MM.1S (cell line): ENCODE measurements at regions not wholly inside any gene's neighbourhood (a gene's known extent, or its start where the extent isn't known, plus 50 kb on each side); places are given as distances from the start of the nearest gene placed in this dataset.
A peak's percentile ranks its signal among the peaks of the same experiment; 100 is the strongest.

ENCODE experiments used
- DNase-seq: peaks from one replicate; pipeline ENCODE4 v3.0.0-alpha.2; 2015
- H2AFZ ChIP-seq: fragments of 300-600 bp; sonication (generic); 2 replicates; pipeline ENCODE4 v1.6.0; 2016; ENCODE audit warnings: antibody characterized with exemption, low read length
- H3F3A ChIP-seq: fragments of 300-600 bp; sonication (generic); 2 replicates; pipeline ENCODE4 v1.6.1; 2016; ENCODE audit warnings: mild to moderate bottlenecking, antibody characterized with exemption, low read length, moderate library complexity, mixed read lengths; ENCODE audit not compliant: insufficient read depth
- H3K27ac ChIP-seq: fragments of 300-600 bp; sonication (generic); 2 replicates; pipeline ENCODE4 v1.5.1; 2016; ENCODE audit warnings: mild to moderate bottlenecking, low read length
- H3K27me3 ChIP-seq: fragments of 300-600 bp; sonication (generic); replicated peaks from 2 replicates; pipeline ENCODE4 v1.6.0; 2016; ENCODE audit warnings: low read length; ENCODE audit not compliant: insufficient read depth
- H3K36me3 ChIP-seq: fragments of 300-600 bp; sonication (generic); replicated peaks from 2 replicates; pipeline ENCODE4 v1.6.1; 2016; ENCODE audit warnings: mild to moderate bottlenecking, low read length, mixed read lengths; ENCODE audit not compliant: insufficient read depth
- H3K4me1 ChIP-seq: fragments of 300-600 bp; sonication (generic); 2 replicates; pipeline ENCODE4 v1.6.1; 2016; ENCODE audit warnings: low read length, mixed read lengths
- H3K4me2 ChIP-seq: fragments of 300-600 bp; sonication (generic); 2 replicates; pipeline ENCODE4 v1.6.0; 2016; ENCODE audit warnings: low read depth, low read length
- H3K4me3 ChIP-seq: fragments of 300-600 bp; sonication (generic); 2 replicates; pipeline ENCODE4 v1.5.1; 2016; ENCODE audit warnings: low read length, mixed read lengths
- H3K79me2 ChIP-seq: fragments of 300-600 bp; sonication (generic); 2 replicates; pipeline ENCODE4 v1.6.1; 2016; ENCODE audit warnings: mixed run types, low read length, mixed read lengths
- H3K9ac ChIP-seq: fragments of 300-600 bp; sonication (generic); 2 replicates; pipeline ENCODE4 v1.6.1; 2016; ENCODE audit warnings: low read length, mixed read lengths
- H3K9me2 ChIP-seq: fragments of 300-600 bp; sonication (generic); replicated peaks from 2 replicates; pipeline ENCODE4 v1.6.1; 2016; ENCODE audit warnings: mild to moderate bottlenecking, low read length, mixed read lengths; ENCODE audit not compliant: insufficient read depth
- H3K9me3 ChIP-seq: fragments of 300-600 bp; sonication (generic); replicated peaks from 2 replicates; pipeline ENCODE4 v1.6.1; 2016; ENCODE audit warnings: mild to moderate bottlenecking, low read length, mixed read lengths; ENCODE audit not compliant: insufficient read depth
- H4K20me1 ChIP-seq: fragments of 300-600 bp; sonication (generic); 2 replicates; pipeline ENCODE4 v1.6.1; 2016; ENCODE audit warnings: mild to moderate bottlenecking, low read length, moderate library complexity, mixed read lengths; ENCODE audit not compliant: insufficient read depth
- EZH2 ChIP-seq: fragments of 300-600 bp; sonication (generic); optimal IDR thresholded peaks from 2 replicates; pipeline ENCODE3; 2017; ENCODE audit warnings: low read depth, mild to moderate bottlenecking, antibody characterized with exemption, low read length, mixed read lengths
- EZH2phosphoT487 ChIP-seq: fragments of 300-600 bp; sonication (generic); IDR thresholded peaks from 2 replicates; pipeline ENCODE4 v1.6.1; 2018; ENCODE audit warnings: antibody characterized with exemption, low read length
- TF ChIP-seq, protein P1 (sequence below): fragments of 300-600 bp; sonication (generic); IDR thresholded peaks from 2 replicates; pipeline ENCODE4 v1.5.1; 2016; ENCODE audit warnings: antibody characterized with exemption, low read length, mixed read lengths

GRCh38 chr14:47785058-47785457, 109.7 kb upstream of the MDGA2 start:
- Histone ChIP-seq H3K9ac (no peak overlapping the region), H3K36me3 (no peaks in the 10 kb centered on the region), H3K9me3 (no peaks in the 10 kb centered on the region), H3K4me1 (no peaks in the 10 kb centered on the region), H3F3A (no peaks in the 10 kb centered on the region), H3K27me3 (no peaks in the 10 kb centered on the region), H3K27ac (no peak overlapping the region), H2AFZ (no peak overlapping the region), H4K20me1 (no peaks in the 10 kb centered on the region), H3K79me2 (no peaks in the 10 kb centered on the region), H3K4me3 (no peak overlapping the region), H3K9me2 (no peaks in the 10 kb centered on the region), H3K4me2 (no peak overlapping the region)
- no peak for TF ChIP-seq EZH2phosphoT487
- TF ChIP-seq, protein P1, sequence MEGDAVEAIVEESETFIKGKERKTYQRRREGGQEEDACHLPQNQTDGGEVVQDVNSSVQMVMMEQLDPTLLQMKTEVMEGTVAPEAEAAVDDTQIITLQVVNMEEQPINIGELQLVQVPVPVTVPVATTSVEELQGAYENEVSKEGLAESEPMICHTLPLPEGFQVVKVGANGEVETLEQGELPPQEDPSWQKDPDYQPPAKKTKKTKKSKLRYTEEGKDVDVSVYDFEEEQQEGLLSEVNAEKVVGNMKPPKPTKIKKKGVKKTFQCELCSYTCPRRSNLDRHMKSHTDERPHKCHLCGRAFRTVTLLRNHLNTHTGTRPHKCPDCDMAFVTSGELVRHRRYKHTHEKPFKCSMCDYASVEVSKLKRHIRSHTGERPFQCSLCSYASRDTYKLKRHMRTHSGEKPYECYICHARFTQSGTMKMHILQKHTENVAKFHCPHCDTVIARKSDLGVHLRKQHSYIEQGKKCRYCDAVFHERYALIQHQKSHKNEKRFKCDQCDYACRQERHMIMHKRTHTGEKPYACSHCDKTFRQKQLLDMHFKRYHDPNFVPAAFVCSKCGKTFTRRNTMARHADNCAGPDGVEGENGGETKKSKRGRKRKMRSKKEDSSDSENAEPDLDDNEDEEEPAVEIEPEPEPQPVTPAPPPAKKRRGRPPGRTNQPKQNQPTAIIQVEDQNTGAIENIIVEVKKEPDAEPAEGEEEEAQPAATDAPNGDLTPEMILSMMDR = no peak
- TF ChIP-seq EZH2 = no peak
- no peak for DNase-seq

DNA sequence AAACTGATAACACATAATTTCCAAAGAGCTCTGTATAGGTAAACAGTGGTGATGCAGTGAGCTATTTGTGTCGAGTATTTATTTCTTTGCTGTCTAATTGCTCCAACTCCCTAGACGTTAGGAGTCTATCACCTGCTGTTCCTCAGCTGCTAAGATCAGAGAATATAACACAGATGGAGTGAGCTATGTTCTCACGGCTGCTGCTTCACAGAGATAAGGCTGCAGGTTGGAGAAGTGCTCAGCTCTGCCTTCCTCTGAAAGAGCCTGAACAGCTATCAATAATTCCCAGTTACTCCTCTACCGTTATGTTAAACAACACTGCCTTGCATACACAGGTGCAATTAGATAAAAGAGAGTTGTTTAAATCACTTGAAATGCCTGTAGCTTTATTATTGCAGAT, 103.2 kb upstream of the MDGA2 start:
- Histone ChIP-seq H4K20me1 (no peaks in the 10 kb centered on the region), H3K4me1 (no peaks in the 10 kb centered on the region), H3K9me2 (no peaks in the 10 kb centered on the region), H3K4me2 (no peak overlapping the region), H3K27ac (no peak overlapping the region), H3K27me3 (no peaks in the 10 kb centered on the region), H3K9ac (no peak overlapping the region), H3F3A (no peaks in the 10 kb centered on the region), H3K36me3 (no peaks in the 10 kb centered on the region), H3K79me2 (no peaks in the 10 kb centered on the region), H3K4me3 (no peak overlapping the region), H2AFZ (no peak overlapping the region), H3K9me3 (no peaks in the 10 kb centered on the region)
- DNase-seq = no peak
- TF ChIP-seq EZH2 (no peak), EZH2phosphoT487 (no peak)
- TF ChIP-seq, protein P1 = no peak

GRCh38 chr14:47772652-47773051, 97.2 kb upstream of the MDGA2 start:
- Histone ChIP-seq H3K4me1 (no peaks in the 10 kb centered on the region), H3K27ac (no peak overlapping the region), H3K9me2 (no peaks in the 10 kb centered on the region), H3F3A (no peaks in the 10 kb centered on the region), H3K9me3 (no peaks in the 10 kb centered on the region), H2AFZ (no peak overlapping the region), H3K36me3 (no peaks in the 10 kb centered on the region), H3K79me2 (no peaks in the 10 kb centered on the region), H3K9ac (no peak overlapping the region), H4K20me1 (no peaks in the 10 kb centered on the region), H3K4me2 (no peak overlapping the region), H3K27me3 (no peaks in the 10 kb centered on the region), H3K4me3 (no peak overlapping the region)
- no peak for TF ChIP-seq EZH2phosphoT487
- DNase-seq = no peak

DNA sequence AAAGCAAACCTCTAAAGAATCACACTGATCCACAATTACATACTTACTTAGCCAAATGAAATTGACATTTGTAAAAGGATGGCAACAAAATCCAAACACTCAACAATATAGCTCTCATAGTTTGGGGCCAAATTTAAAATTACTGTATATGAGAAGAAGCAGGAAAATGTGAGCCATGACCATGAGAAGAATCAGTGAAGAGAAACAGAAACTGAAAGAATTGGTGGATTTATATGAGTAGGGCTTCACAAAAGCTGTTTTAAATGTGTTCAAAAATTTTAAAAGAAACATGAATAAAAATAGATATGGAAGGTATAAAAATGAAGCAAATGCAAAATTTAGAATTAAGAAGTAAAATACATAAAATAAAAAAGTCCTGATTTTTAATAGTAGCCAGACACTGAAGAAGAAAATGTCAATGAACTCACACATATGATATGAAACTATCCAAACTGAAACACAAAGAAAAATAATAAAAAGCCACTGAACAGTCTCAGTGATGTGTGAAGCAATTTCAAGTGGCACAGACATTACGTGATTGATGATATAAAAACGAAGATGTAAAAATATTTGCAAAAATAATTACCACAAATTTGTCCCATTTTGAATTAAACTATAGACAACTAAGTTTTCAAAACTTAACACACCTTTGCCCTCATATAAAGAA, 87.9 kb upstream of the MDGA2 start:
- peak; percentile 27 for DNase-seq
- Histone ChIP-seq H3K27me3 (no peaks in the 10 kb centered on the region), H3K4me3 (no peak overlapping the region), H3K27ac (no peak overlapping the region), H2AFZ (no peak overlapping the region), H3K36me3 (no peaks in the 10 kb centered on the region), H3K9ac (no peak overlapping the region), H3K4me1 (0 out of 2 replicates have a peak, but pooled peaks cover 3% of the 10 kb centered on the region), H3K9me2 (no peaks in the 10 kb centered on the region), H3F3A (no peaks in the 10 kb centered on the region), H3K9me3 (no peaks in the 10 kb centered on the region), H4K20me1 (no peaks in the 10 kb centered on the region), H3K79me2 (no peaks in the 10 kb centered on the region), H3K4me2 (peak overlapping the region; percentile 43; the same call in 1 of the 2 replicates)
- TF ChIP-seq EZH2 (no peak), EZH2phosphoT487 (no peak)
- TF ChIP-seq, protein P1 = no peak
